ENCODE measurements at regions not wholly inside any gene's neighbourhood (a gene's known extent, or its start where the extent isn't known, plus 50 kb on each side); places are given as distances from the start of the nearest gene placed in this dataset.

DNA sequence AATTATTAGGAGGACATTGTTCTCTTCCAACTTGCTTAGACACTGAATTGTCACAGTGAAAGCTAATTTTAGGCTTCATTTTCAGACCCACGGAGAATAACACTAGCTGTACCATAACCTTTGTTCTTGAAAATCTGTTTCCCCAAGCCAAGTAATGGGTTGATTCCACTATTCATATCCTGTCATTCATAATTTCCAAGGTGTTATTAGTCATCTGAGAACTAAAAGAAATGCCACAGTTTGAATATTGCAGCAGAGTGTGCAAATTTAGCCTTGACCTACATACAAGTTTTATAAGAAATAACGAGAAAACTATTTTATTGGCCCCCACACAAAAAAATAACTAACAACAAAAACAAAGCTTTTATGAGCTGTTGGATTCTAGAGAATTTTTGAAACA, 148.5 kb upstream of the TYRP1 start:
- no peak overlapping the region for H3K27ac ChIP-seq
- DNase-seq (ENCODE audit: low read depth, low spot score): no peak

DNA sequence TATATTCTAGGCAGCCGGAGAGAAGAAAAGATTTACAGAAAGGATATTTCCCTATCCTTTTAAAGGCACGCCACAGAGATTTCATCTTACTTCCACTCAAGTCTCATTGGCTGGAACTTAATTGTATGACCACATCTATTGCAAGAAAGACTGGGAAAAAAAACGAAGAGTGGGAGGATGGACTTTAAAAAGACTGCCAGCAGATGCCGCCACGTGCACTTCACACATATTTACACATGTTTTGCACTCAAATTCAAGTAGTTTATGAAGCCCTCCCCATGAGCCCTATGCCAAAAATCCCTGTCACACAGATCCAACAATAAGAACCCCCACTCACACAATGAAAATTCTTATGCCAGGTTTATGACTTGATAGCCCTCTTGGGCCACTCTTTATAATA, 138.5 kb upstream of the TYRP1 start:
- DNase-seq (ENCODE audit: low read depth, low spot score): no peak
- H3K27ac ChIP-seq: no peak overlapping the region

DNA sequence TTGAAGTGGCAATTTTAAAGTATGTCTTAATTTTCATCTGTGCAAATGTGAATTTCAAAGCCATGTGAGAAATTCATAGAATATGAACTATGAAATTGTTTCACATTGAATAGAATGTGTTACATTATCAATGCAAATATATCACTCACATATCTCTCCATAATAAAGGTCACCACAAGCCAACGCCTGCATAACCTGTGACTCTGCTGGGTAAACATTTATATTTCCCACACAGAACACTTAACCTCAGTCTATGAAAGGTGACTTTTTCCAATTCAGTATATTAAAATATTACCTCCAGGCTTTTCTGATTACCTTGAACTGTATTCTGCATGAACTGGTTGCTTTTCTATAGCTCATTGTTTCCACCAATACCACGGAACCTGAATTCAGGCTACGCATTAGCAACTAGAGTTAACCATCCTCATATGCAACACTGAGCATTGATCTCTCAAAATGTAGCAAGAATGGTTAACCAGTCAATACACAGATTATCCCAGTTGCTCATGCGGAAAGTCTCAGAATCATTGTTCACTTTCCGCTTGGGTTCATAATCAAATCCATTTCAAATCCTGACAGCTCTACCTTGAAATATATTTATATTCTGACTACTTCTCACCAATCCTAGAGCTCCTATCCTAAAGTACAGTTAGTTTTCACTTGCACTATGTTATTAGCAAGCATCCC, 126.6 kb upstream of the TYRP1 start:
- no peak for DNase-seq (ENCODE audit: low read depth, low spot score)
- no peak overlapping the region for H3K27ac ChIP-seq

- no peak overlapping the region for H3K27ac ChIP-seq
- no peak for DNase-seq (ENCODE audit: low read depth, low spot score)
Measured at GRCh38 chr9:12584656-12585522, 108.3 kb upstream of the TYRP1 start.

- DNase-seq (ENCODE audit: low read depth, low spot score): no peak
- H3K27ac ChIP-seq: no peak overlapping the region
Measured at GRCh38 chr9:12595400-12595799, 97.8 kb upstream of the TYRP1 start.

- peak; percentile 53 for DNase-seq (ENCODE audit: low read depth, low spot score)
- no peak overlapping the region for H3K27ac ChIP-seq
Measured at GRCh38 chr9:12604164-12604821, 88.9 kb upstream of the TYRP1 start.

GRCh38 chr9:12612211-12612770, 80.9 kb upstream of the TYRP1 start:
- DNase-seq (ENCODE audit: low read depth, low spot score): no peak
- no peak overlapping the region for H3K27ac ChIP-seq

DNA sequence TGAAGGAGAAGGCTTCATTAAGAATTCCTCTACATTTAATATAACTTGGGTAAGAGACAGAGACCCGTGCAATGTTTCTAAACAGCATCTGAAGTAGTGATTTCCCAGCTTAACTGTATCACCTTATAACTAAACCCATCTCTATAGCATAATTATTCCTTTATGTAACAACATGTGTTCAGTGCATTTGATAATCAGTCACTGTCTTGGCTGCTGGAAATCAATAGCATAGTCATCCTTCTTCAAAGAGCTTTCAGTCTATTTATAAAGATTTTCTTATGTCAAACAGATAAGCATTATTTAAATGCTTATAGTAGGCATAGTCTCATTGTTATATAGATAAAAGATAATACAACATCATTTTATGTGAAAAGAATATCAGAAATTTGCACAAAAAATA, 80.1 kb upstream of the TYRP1 start:
- DNase-seq (ENCODE audit: low read depth, low spot score): no peak
- no peak overlapping the region for H3K27ac ChIP-seq

GRCh38 chr9:12614488-12614887, 78.7 kb upstream of the TYRP1 start:
- no peak for DNase-seq (ENCODE audit: low read depth, low spot score)
- H3K27ac ChIP-seq: no peak overlapping the region

DNA sequence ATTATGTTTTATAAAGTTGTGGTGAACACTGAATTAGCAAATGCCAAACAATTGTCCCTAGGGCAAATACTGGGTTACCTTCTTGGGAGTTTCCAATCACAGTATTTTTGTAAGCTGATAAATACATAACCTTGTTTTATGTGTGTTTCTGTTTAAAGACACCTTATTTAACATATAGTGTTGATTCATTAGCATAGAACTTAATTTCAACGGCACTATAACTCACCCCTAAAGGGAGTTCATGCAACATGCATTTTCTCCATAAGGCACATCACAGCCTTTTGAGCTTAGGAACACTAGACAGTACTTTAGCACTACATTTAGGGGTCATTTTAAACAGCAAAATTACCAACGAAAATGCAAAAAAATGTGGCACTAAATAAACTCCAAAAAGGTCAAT, 74.2 kb upstream of the TYRP1 start:
- no peak for DNase-seq (ENCODE audit: low read depth, low spot score)
- H3K27ac ChIP-seq: no peak overlapping the region

- DNase-seq (ENCODE audit: low read depth, low spot score): no peak
Measured at GRCh38 chr9:12625844-12626243, 67.3 kb upstream of the TYRP1 start.

DNA sequence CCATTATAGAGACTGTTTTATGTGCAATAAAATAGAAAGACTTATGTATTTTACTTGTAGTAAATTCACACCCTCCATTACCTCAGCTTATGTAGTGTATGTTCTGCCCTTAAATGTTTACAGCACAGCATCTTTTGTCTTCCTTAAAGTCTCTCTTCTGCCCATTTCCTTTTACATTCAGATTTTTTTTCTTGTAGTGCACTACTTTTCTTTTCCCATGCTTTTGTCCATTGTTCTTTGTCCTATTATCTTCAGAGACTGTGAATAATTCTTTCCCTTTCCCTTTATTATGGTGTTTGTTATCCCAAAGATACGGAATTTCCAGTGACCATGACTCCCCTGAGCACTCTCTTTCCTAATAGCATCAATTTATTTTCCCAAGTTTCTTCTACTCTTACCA, 66.1 kb upstream of the TYRP1 start:
- H3K27ac ChIP-seq: no peak overlapping the region
- no peak for DNase-seq (ENCODE audit: low read depth, low spot score)

More at GRCh38 chr9:12625844-12626243, 67.3 kb upstream of the TYRP1 start:
- no peak overlapping the region for H3K27ac ChIP-seq

GRCh38 chr9:12628546-12628945, 64.6 kb upstream of the TYRP1 start:
- no peak overlapping the region for H3K27ac ChIP-seq
- DNase-seq (ENCODE audit: low read depth, low spot score): no peak

GRCh38 chr9:12629067-12629466, 64.1 kb upstream of the TYRP1 start:
- no peak overlapping the region for H3K27ac ChIP-seq
- no peak for DNase-seq (ENCODE audit: low read depth, low spot score)

GRCh38 chr9:12631866-12632265, 61.3 kb upstream of the TYRP1 start:
- no peak for DNase-seq (ENCODE audit: low read depth, low spot score)
- no peak overlapping the region for H3K27ac ChIP-seq

- no peak for DNase-seq (ENCODE audit: low read depth, low spot score)
- H3K27ac ChIP-seq: no peak overlapping the region
Measured at GRCh38 chr9:12633016-12633765, 60.0 kb upstream of the TYRP1 start.

GRCh38 chr9:12640016-12640587, 53.1 kb upstream of the TYRP1 start:
- peak; percentile 29 for DNase-seq (ENCODE audit: low read depth, low spot score)

GRCh38 chr9:12640866-12641636, 52.1 kb upstream of the TYRP1 start:
- H3K27ac ChIP-seq: no peak overlapping the region
- DNase-seq (ENCODE audit: low read depth, low spot score): no peak

More at GRCh38 chr9:12640016-12640587, 53.1 kb upstream of the TYRP1 start:
- no peak overlapping the region for H3K27ac ChIP-seq

All from epithelial cell of prostate (primary cell).